HUES48 (cell line): ENCODE measurements at regions not wholly inside any gene's neighbourhood (a gene's known extent, or its start where the extent isn't known, plus 50 kb on each side); places are given as distances from the start of the nearest gene placed in this dataset.

Experiments
- H3K27ac ChIP-seq: one replicate; pipeline ENCODE4 v1.7.0; 2013; ENCODE audit warnings: low read depth, low read length, inconsistent platforms
- H3K27me3 ChIP-seq: 2 replicates; pipeline ENCODE4 v1.6.1; 2013; ENCODE audit warnings: mild to moderate bottlenecking, low read length; ENCODE audit not compliant: control insufficient read depth, insufficient read depth
- H3K36me3 ChIP-seq: 2 replicates; pipeline ENCODE4 v1.6.1; 2013; ENCODE audit warnings: low read length; ENCODE audit not compliant: control insufficient read depth, insufficient read depth
- H3K4me1 ChIP-seq: 2 replicates; pipeline ENCODE4 v1.6.1; 2013; ENCODE audit warnings: mild to moderate bottlenecking, low read length; ENCODE audit not compliant: control insufficient read depth, insufficient read depth
- H3K4me3 ChIP-seq: 2 replicates; pipeline ENCODE4 v1.5.1; 2013; ENCODE audit warnings: mild to moderate bottlenecking, low read depth, low read length
- H3K9ac ChIP-seq: 2 replicates; pipeline ENCODE4 v1.6.1; 2013; ENCODE audit warnings: mild to moderate bottlenecking, low read depth, low read length, moderate library complexity
- H3K9me3 ChIP-seq: 2 replicates; pipeline ENCODE4 v1.6.1; 2013; ENCODE audit warnings: low read length; ENCODE audit not compliant: control insufficient read depth, insufficient read depth

DNA sequence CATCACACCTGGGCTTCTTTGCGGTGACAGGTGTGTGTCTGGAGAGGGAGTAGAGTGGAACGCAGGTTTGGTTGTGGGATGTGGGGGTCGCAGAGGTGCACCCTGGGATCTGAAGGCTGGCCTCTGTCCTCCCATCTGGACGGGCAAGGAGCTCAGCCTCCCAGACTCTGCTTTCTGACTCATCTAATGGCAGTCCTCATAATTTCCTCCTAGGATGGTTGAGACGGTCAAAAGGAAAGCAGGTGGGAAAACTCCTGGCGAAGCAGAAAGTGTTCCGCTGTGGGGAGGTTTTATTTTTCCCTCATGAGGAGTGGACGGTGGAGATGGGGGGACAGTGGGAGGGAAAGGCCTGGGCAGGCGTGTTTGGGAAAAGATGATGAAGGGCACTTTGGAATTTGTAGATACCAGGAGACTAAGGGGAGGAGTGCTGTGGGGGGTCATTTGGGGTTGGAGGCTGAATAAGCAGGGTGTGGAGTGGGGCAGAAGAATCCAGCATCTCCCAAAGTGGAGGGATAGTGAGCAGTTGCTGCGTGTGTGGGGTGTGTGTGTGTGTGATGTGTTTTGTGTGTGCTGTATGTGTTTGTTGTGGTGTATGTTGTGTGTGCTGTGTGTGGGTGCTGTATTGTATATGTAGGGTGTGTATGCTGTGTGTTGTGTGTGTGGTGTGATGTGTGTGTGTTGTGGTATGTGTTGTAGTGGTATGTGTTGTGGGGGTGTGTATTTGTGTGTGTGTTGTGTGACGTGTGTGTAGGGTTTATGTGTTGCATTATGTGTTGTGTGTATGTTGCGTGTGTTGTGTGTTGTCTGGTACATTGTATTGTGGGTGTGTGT, 97.2 kb upstream of the PODXL start:
- Histone ChIP-seq H3K36me3 (no peaks in the 10 kb centered on the region), H3K9ac (no peak overlapping the region), H3K27ac (peak overlapping the region; percentile 57), H3K27me3 (no peaks in the 10 kb centered on the region), H3K4me1 (peaks cover 35% of the 10 kb centered on the region), H3K9me3 (no peaks in the 10 kb centered on the region), H3K4me3 (no peak overlapping the region)

DNA sequence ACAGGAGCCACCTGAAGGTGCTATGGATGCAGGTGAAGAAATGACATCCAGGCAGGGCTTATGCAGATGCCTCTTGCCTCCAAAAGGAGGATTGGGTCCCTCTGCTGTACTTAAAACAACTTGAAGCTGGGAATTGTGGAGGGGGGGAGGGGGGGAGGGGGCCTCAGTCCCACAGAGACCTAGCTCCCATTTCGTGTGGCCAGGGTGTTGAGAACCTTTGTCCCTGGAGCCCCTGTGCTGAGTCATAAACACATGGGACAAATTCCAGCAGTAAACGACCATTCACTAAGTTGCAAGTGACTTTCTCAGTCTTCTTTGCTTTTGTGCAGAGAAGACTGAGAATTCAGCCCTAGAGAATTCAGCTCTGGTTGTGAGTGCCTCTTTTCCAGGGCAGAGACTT, 96.5 kb upstream of the PODXL start:
- H3K27ac ChIP-seq, result peak overlapping the region; percentile 57
- no peak overlapping the region for H3K9ac ChIP-seq
- H3K36me3 ChIP-seq, result no peaks in the 10 kb centered on the region
- H3K27me3 ChIP-seq, result no peaks in the 10 kb centered on the region
- peaks cover 39% of the 10 kb centered on the region for H3K4me1 ChIP-seq
- H3K4me3 ChIP-seq, result no peak overlapping the region
- H3K9me3 ChIP-seq, result no peaks in the 10 kb centered on the region

DNA sequence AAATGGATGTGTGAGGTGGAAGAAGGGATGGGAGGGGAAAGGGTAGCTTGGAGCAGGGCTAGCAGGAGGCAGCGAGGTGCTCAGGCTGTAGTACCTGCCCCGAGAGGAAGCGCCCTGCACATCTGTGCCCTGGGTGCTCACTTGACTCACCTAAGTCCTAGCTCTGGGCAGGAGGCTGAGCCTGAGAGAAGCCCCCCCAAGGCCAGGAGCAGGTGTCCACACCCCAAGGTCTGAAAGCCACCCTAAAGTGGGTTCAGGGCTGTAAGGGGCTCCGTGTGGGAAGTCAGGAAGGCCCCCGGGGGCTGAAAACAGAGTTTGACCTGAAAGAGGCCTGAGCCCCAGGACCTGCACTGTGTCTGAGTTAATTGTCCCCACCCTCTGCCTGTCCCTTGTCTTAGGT, 95.8 kb upstream of the PODXL start:
- Histone ChIP-seq H3K36me3 (no peaks in the 10 kb centered on the region), H3K4me1 (peaks cover 39% of the 10 kb centered on the region), H3K27ac (no peak overlapping the region), H3K27me3 (no peaks in the 10 kb centered on the region), H3K9ac (no peak overlapping the region), H3K9me3 (no peaks in the 10 kb centered on the region), H3K4me3 (no peak overlapping the region)

GRCh38 chr7:131649879-131650278, 93.5 kb upstream of the PODXL start:
- H3K4me1 ChIP-seq, result peaks cover 26% of the 10 kb centered on the region
- no peaks in the 10 kb centered on the region for H3K27me3 ChIP-seq
- no peaks in the 10 kb centered on the region for H3K9me3 ChIP-seq
- no peak overlapping the region for H3K9ac ChIP-seq
- no peaks in the 10 kb centered on the region for H3K36me3 ChIP-seq
- no peak overlapping the region for H3K4me3 ChIP-seq
- no peak overlapping the region for H3K27ac ChIP-seq

DNA sequence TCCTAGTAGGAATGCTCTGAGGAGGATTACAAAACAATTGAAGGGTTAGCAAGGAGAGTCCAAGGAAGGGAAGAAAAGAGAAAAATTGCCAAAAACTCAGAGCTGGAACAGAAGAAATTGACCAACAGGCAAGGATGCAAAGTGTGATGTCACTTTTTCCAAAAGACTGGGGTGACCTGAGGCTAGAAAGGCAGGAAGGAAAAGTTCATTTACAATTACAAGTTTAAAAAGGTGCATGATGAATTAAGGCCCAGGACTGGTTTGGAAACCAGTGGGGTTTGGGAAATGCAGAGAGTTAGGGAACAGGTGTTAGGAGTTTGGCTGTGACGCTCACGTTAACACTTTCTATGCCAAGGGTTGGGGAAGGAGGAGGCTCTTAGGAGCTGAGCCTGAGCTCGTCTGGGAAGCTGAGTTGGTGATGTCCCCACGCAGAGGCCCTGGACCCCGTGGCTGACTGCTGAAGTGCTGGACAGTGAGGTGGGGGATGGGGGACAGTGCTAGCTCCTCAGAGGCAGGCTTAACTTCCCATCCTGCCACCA, 92.6 kb upstream of the PODXL start:
- Histone ChIP-seq H3K9ac (no peak overlapping the region), H3K4me3 (no peak overlapping the region), H3K4me1 (peaks cover 25% of the 10 kb centered on the region), H3K27me3 (no peaks in the 10 kb centered on the region), H3K36me3 (no peaks in the 10 kb centered on the region), H3K27ac (peak overlapping the region; percentile 56), H3K9me3 (no peaks in the 10 kb centered on the region)

DNA sequence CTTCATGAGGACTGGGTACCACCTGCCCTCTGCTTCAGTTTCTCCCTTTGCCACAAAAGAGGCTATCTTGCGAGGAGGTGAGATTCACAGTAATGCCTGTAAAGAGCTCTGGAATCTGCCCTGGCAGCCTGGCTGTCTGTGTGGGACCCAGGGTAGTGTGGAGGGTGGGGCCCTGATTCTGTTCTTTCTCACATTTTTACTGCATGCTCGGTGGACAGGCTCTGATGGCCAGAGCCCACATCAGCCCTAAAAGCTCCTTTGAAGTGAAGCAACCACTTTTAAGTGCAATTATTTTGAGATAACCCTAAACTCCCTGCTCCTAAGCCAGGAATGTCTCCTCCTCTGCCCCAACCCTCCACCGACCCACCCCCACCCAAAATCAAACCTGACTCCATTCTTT, 92.1 kb upstream of the PODXL start:
- H3K27ac ChIP-seq, result peak overlapping the region; percentile 56
- H3K4me3 ChIP-seq, result no peak overlapping the region
- peaks cover 22% of the 10 kb centered on the region for H3K4me1 ChIP-seq

DNA sequence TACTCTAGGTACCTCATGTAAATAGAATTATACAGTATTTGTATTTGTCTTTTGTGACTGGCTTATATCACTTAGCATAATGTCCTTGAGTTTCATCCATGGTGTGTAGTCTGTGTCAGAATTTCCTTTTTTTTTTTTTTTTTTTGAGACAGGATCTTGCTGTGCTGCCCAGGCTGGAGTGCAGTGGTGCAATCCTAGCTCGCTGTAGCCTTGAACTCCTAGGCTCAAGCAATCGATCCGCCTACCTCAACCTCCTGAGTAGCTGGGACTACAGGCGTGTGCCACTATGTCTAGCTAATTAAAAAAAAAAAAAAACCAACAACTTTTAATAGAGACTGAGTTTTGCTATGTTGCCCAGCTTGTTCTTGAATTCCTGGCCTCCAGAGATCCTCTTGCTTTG, 89.8 kb upstream of the PODXL start:
- H3K4me1 ChIP-seq, result peaks cover 15% of the 10 kb centered on the region
- no peaks in the 10 kb centered on the region for H3K27me3 ChIP-seq
- no peaks in the 10 kb centered on the region for H3K9me3 ChIP-seq
- no peaks in the 10 kb centered on the region for H3K36me3 ChIP-seq
- H3K4me3 ChIP-seq, result no peak overlapping the region
- H3K27ac ChIP-seq, result no peak overlapping the region
- H3K9ac ChIP-seq, result no peak overlapping the region

More for the DNA sequence above, 92.1 kb upstream of the PODXL start:
- H3K27me3 ChIP-seq, result no peaks in the 10 kb centered on the region
- H3K9me3 ChIP-seq, result no peaks in the 10 kb centered on the region
- no peaks in the 10 kb centered on the region for H3K36me3 ChIP-seq
- H3K9ac ChIP-seq, result no peak overlapping the region

DNA sequence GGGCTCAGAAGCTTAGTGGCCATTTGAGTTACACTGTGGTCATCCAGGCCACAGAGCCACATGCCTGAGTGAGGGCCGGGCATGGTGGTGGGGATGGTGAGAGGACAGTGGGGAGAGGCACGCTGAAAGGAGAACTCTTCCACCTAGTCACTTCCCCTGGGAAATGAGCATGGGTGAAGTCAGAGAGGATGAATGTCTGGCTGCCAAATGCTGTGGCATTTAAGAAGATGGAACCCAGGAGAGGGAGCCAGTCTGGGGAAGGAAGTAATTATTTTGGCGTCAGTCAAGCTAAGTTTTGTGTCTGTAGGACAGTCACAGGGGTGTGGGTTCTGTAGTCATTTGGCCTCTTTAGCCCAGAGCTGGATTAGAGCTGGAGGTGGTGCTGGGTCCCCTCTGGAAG, 86.0 kb upstream of the PODXL start:
- Histone ChIP-seq H3K9me3 (no peaks in the 10 kb centered on the region), H3K9ac (no peak overlapping the region), H3K4me3 (no peak overlapping the region), H3K27me3 (no peaks in the 10 kb centered on the region), H3K27ac (no peak overlapping the region), H3K4me1 (peaks cover 19% of the 10 kb centered on the region), H3K36me3 (no peaks in the 10 kb centered on the region)

DNA sequence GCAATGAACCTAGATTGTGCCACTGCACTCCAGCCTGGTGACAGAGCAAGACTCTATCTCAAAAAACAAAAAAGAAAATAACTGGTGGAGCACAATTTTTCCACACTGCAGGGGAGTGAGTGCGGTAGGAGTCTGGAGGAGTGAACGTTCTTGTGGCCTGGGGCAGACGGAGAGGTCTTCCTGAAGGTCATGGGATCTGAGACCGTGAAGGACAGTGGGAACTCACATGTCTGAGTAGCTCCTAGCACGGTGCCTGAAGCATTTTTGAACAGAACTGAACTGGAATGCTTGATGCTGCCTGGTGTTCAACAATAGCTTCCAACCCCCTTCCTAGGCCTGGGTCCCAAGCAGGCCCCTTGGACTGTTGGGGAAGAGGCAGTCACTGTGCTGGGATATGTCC, 84.3 kb upstream of the PODXL start:
- Histone ChIP-seq H3K4me1 (peaks cover 19% of the 10 kb centered on the region), H3K9ac (no peak overlapping the region), H3K27ac (no peak overlapping the region), H3K36me3 (no peaks in the 10 kb centered on the region), H3K27me3 (no peaks in the 10 kb centered on the region), H3K9me3 (no peaks in the 10 kb centered on the region), H3K4me3 (no peak overlapping the region)

GRCh38 chr7:131638641-131639430, 82.4 kb upstream of the PODXL start:
- H3K4me3 ChIP-seq, result no peak overlapping the region
- H3K27ac ChIP-seq, result peak overlapping the region; percentile 21

GRCh38 chr7:131637859-131638258, 81.4 kb upstream of the PODXL start:
- no peak overlapping the region for H3K9ac ChIP-seq
- peaks cover 19% of the 10 kb centered on the region for H3K4me1 ChIP-seq
- H3K4me3 ChIP-seq, result no peak overlapping the region
- no peaks in the 10 kb centered on the region for H3K36me3 ChIP-seq
- no peaks in the 10 kb centered on the region for H3K27me3 ChIP-seq
- H3K9me3 ChIP-seq, result no peaks in the 10 kb centered on the region
- peak overlapping the region; percentile 21 for H3K27ac ChIP-seq

More at GRCh38 chr7:131638641-131639430, 82.4 kb upstream of the PODXL start:
- no peaks in the 10 kb centered on the region for H3K27me3 ChIP-seq
- peaks cover 19% of the 10 kb centered on the region for H3K4me1 ChIP-seq
- H3K36me3 ChIP-seq, result no peaks in the 10 kb centered on the region
- H3K9me3 ChIP-seq, result no peaks in the 10 kb centered on the region
- H3K9ac ChIP-seq, result no peak overlapping the region
